Rectal smooth muscle tissue (tissue), 1 donor: ENCODE measurements at regions not wholly inside any gene's neighbourhood (a gene's known extent, or its start where the extent isn't known, plus 50 kb on each side); places are given as distances from the start of the nearest gene placed in this dataset.

ENCODE experiments used
- H3K27ac ChIP-seq: one replicate; pipeline ENCODE4 v1.7.0; 2013; ENCODE audit warnings: low read depth, low read length, inconsistent platforms
- H3K27me3 ChIP-seq: one replicate; pipeline ENCODE4 v1.7.0; 2013; ENCODE audit warnings: low read length; ENCODE audit not compliant: control insufficient read depth, insufficient read depth
- H3K36me3 ChIP-seq: one replicate; pipeline ENCODE4 v1.7.0; 2013; ENCODE audit warnings: low read length; ENCODE audit not compliant: control insufficient read depth, insufficient read depth
- H3K4me1 ChIP-seq: one replicate; pipeline ENCODE4 v1.7.0; 2013; ENCODE audit warnings: low read length; ENCODE audit not compliant: control insufficient read depth, insufficient read depth
- H3K4me3 ChIP-seq: one replicate; pipeline ENCODE4 v1.7.0; 2013; ENCODE audit warnings: low read length
- H3K9ac ChIP-seq: one replicate; pipeline ENCODE4 v1.7.0; 2013; ENCODE audit warnings: low read length

DNA sequence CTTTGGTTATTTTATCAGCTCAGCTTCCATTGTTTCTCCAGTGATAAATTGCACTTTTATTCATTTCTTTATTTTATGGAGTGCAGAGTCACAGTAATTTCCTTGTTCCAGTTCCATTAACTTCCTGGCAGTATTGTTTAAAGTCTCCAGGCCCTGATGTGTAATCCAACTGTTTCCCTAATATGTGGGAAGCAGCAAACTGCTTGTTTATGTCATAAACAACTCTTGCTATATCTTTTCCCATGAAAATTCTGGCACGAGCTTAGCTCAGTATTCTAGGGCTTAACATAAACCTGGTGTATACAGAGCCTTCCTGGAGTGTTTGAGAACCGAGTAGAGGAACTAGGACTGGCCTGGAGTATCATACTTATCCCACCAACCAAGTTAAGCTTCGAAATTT is 83.5 kb upstream of the ARGLU1 start:
- no peaks in the 10 kb centered on the region for H3K36me3 ChIP-seq
- H3K9ac ChIP-seq = no peak overlapping the region
- H3K4me1 ChIP-seq = no peaks in the 10 kb centered on the region
- no peak overlapping the region for H3K4me3 ChIP-seq
- H3K27ac ChIP-seq = no peak overlapping the region
- H3K27me3 ChIP-seq = no peaks in the 10 kb centered on the region

DNA sequence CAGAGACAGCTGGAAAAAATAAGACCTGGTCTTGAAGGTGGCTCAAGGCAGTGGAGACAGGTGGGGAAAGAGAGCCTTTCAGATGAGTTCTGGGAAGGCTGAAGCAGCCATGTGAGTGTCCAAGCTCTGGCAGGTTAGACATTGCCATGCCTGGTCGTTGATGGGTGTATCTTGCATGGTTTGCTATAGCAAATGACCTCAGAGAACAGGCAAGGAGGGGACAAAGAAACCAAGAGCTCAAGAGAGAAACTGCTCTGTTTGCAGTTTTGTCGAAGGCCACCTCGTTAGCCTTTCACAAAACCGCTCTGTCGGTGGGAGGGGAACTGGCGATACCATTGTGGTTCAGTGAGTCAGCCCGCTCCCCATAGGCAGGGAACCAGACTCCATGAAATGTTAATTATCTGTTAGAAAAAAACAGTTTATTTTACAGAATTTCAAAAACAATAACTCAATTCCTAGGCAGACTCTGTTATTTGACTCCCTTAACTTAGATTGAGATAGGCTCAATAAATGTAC is 82.8 kb upstream of the ARGLU1 start:
- Histone ChIP-seq H3K36me3 (no peaks in the 10 kb centered on the region), H3K27ac (no peak overlapping the region), H3K27me3 (no peaks in the 10 kb centered on the region), H3K4me3 (no peak overlapping the region), H3K4me1 (no peaks in the 10 kb centered on the region), H3K9ac (no peak overlapping the region)

DNA sequence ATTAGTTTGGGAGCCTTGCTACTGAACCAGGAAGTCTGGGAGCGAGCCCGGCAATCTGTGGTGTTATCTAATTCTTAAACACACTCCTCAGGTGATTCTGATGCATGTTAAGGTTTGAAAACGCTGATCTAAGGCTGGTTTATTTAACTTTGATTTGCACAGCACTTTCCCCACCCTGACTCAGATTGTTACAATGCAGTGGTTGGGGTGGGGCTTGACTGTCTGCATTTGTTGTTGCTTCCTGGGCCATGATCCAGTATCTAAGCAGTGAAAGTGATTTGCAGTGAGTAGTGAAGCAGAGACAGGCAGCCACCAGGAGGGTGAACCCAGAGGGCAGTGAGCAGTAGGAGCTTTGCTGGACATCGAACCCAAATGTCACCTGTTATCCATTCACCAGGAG is 81.6 kb upstream of the ARGLU1 start:
- no peaks in the 10 kb centered on the region for H3K27me3 ChIP-seq
- H3K27ac ChIP-seq = no peak overlapping the region
- H3K36me3 ChIP-seq = no peaks in the 10 kb centered on the region
- no peak overlapping the region for H3K9ac ChIP-seq
- no peaks in the 10 kb centered on the region for H3K4me1 ChIP-seq
- H3K4me3 ChIP-seq = no peak overlapping the region

DNA sequence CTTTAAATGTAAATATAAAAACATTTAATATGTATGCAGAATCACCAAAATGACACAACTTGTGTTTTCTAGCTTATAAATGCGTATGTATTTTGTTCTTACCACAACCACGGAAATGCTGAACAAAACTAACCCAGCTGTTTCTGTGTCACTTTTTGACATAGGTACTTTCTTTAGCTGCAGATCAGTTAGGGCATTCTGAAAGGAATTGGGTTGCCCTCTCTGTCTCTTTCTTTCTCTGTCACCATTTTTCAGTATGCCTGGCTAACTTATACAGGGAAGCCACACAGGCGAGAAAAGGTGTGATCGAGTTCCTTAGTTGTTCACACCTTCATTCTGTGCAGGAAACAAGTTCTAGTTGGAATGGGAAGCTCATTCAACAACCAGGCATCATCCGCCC is 72.6 kb upstream of the ARGLU1 start:
- Histone ChIP-seq H3K36me3 (no peaks in the 10 kb centered on the region), H3K4me3 (no peak overlapping the region), H3K9ac (no peak overlapping the region), H3K4me1 (no peaks in the 10 kb centered on the region), H3K27me3 (no peaks in the 10 kb centered on the region), H3K27ac (no peak overlapping the region)

DNA sequence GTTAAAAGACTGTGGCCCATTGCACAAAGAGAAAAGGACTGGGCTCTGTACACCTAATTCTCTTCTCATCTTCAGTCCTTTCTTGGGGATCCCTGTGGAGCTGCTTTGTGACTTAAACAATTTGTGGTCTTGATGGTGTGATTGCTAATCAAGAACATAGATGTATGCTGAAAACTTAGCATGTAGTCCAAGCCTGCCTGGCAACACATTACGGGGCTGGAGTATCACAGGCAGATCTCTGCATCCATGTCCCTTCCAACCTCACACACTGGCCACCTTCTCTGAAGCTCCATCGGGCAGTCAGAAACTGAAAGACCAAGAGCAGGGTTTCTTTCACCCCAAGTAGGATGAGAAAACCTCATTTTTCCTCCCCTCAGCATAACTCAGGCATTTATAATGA is 69.6 kb upstream of the ARGLU1 start:
- Histone ChIP-seq H3K27me3 (no peaks in the 10 kb centered on the region), H3K36me3 (no peaks in the 10 kb centered on the region), H3K9ac (no peak overlapping the region), H3K27ac (no peak overlapping the region), H3K4me1 (no peaks in the 10 kb centered on the region), H3K4me3 (no peak overlapping the region)

DNA sequence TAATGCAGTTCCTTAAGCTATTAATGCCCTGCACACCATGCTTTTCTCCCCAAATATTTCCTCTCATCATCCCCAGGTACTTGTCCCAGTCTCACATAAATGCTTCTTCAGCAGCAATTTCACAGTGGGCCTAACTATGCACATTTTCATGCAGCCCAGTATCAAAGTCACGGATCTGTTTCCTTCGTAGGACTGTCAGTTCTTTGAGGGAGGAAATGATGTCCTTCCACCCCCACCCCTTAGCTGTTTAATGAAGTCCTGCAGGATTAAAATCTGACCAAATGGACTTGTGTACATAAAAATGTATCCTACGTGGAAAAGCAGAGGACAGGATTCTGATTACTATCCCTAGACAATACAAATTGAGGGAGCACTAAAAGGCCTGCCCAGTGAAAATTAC is 68.6 kb upstream of the ARGLU1 start:
- H3K27ac ChIP-seq = no peak overlapping the region

DNA sequence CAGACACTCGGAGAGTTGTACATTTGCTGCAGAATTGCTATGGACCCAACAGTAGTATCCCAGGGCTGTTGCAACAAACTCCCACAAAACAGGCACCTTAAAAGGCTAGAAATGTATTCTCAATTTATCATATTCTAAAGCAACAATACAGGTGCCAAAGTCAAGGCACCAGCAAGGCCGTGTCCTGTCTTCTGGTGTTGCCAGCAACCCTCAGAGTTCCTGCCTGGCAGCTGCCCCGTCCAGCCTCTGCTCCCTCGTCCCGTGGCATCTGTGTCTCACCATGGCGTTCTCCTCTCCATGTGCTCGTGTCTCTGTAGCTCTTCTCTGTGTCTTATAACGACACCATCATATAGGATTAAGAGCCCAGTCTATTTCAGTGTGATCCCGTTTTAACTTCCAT is 67.7 kb upstream of the ARGLU1 start:
- Histone ChIP-seq H3K4me3 (no peak overlapping the region), H3K27me3 (no peaks in the 10 kb centered on the region), H3K4me1 (no peaks in the 10 kb centered on the region), H3K9ac (no peak overlapping the region), H3K27ac (no peak overlapping the region), H3K36me3 (no peaks in the 10 kb centered on the region)

More for the DNA sequence above, 68.6 kb upstream of the ARGLU1 start:
- H3K4me1 ChIP-seq = no peaks in the 10 kb centered on the region
- no peaks in the 10 kb centered on the region for H3K36me3 ChIP-seq
- no peaks in the 10 kb centered on the region for H3K27me3 ChIP-seq
- H3K4me3 ChIP-seq = no peak overlapping the region
- no peak overlapping the region for H3K9ac ChIP-seq

DNA sequence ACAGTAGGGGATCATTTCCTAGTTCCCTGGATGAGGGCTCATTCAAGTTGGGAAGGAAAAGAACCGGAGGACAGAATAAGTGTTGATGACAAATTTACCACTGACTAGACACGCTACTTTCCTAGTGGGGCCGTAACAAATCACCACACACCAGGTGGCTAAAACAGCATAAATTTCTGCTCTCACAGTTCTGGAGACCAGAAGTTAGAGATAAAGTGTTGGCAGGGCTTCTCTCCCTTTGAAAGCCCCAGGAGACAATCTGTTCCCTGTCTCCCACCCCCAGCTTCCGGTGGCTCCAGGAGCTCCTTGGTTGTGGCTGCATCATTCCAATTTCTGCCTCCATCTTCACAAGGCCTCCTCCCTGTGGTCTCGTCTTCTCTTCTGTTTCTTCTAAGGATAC is 65.4 kb upstream of the ARGLU1 start:
- Histone ChIP-seq H3K4me3 (no peak overlapping the region), H3K4me1 (no peaks in the 10 kb centered on the region), H3K36me3 (no peaks in the 10 kb centered on the region), H3K27me3 (no peaks in the 10 kb centered on the region), H3K27ac (no peak overlapping the region), H3K9ac (no peak overlapping the region)

DNA sequence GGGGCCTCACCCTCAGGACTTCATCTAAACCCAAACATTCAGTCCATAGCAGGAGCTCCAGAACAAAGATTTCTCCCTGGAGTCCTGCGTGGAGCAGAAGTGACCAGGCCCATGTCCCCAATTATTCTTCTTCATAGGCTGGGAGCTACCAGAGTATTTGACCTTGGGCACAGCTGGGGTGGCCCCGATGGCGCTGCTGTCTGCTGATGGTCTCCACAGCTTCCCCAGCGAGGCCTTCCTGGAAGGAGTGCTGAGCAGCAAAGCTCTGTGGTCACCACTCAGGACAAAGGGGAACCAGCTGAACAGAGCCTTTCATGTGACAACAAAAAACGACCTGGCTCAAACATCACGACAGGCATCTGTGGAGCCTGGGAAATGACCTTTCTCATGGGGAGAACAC is 62.7 kb upstream of the ARGLU1 start:
- no peak overlapping the region for H3K4me3 ChIP-seq
- no peaks in the 10 kb centered on the region for H3K27me3 ChIP-seq
- H3K36me3 ChIP-seq = no peaks in the 10 kb centered on the region
- no peak overlapping the region for H3K9ac ChIP-seq
- no peaks in the 10 kb centered on the region for H3K4me1 ChIP-seq
- H3K27ac ChIP-seq = no peak overlapping the region

DNA sequence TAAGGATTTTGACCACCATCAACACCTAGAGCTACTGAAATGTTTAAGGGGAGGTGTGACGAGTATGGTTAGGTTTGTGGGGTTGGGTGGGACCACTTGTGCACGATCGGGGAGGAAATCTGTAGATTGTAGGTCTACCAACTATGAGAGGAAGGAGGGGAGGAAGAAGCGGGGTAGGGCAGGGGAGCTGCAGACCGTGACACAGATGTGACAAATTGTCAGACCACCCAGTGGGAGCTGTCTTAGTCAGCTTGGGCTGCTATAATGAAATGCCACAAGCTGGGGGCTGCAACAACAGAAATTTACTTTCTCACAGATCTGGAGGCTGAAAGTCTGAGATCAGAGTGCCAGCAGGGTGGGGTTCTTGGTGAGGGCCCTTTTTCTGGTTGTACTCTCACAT is 62.2 kb upstream of the ARGLU1 start:
- Histone ChIP-seq H3K9ac (no peak overlapping the region), H3K27me3 (no peaks in the 10 kb centered on the region), H3K4me1 (no peaks in the 10 kb centered on the region), H3K4me3 (no peak overlapping the region), H3K27ac (no peak overlapping the region), H3K36me3 (no peaks in the 10 kb centered on the region)

DNA sequence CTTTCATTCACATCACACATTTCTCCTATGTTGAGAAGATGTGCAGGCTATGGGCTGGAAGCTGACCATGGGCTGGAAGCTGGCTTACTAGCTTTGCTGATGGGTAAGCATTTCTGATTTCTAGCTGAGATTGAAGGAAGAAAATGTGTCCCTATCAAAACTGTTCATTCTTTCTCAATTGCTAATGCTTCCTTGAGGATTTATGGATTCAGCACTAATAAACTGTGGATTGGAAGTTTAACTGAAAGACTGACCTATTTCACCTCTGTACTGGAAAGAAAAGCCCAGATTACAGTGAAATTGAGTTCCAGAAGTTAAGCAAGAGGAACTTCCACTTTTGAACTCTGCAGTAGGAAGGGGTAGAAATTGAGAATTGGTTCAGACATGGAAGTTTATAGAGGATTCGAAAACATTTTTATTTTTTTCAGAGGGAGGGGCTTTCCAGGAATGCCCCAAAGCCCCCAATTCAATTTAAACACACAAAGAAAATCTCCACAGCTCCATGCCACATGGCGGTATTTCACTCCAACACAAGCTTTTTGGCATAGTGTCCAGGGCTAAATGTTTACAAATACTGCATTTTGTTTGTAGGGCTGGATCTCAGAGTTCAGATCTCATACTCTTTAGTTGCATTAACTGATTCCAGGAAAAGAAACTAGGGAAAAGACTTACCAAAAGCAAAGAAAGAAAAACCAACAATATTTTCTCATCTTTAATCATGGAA is 61.2 kb upstream of the ARGLU1 start:
- no peak overlapping the region for H3K9ac ChIP-seq
- no peaks in the 10 kb centered on the region for H3K4me1 ChIP-seq
- no peaks in the 10 kb centered on the region for H3K27me3 ChIP-seq
- H3K36me3 ChIP-seq = no peaks in the 10 kb centered on the region
- no peak overlapping the region for H3K27ac ChIP-seq
- H3K4me3 ChIP-seq = no peak overlapping the region

DNA sequence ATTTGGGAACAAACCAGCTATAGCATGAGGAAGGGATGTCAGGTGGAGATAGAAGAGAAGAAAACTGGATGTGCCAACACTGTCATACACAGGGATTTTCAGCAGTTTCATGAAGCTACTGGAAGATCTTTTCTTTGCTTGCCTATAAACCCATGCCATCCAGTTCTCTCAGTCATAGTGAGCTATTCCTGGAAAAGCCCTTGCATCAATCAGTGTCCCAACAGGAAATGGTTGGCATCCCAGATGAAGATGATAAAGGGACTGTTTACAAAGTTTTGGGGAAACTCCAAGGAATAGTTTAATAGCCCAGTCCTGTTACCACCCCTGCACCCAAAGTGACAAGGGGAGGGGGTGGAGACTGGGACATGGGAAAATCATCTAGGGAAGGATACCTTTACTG is 58.5 kb upstream of the ARGLU1 start:
- Histone ChIP-seq H3K36me3 (no peaks in the 10 kb centered on the region), H3K9ac (no peak overlapping the region), H3K27ac (no peak overlapping the region), H3K4me1 (no peaks in the 10 kb centered on the region), H3K27me3 (no peaks in the 10 kb centered on the region), H3K4me3 (no peak overlapping the region)

DNA sequence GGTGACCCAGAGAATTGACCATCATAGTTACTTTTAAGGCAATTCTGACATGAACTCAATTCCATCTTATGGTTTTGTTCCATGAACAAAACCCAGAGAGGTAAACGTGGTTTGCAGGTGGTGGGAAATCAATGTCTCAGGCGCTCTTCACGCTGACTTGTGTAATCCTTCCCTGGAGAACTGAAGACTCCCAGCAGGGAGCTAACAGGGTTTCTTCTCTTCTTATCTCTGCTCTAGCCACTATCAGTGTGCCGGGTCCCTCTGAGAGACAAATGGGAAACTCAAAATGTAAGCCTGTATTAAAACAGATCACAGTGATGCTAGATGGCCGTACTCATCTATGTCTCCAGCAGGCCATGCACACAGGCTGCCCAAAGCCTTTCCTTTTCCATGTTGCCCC is 57.6 kb upstream of the ARGLU1 start:
- no peak overlapping the region for H3K27ac ChIP-seq
- no peak overlapping the region for H3K9ac ChIP-seq
- H3K36me3 ChIP-seq = no peaks in the 10 kb centered on the region
- H3K4me1 ChIP-seq = no peaks in the 10 kb centered on the region
- H3K27me3 ChIP-seq = no peaks in the 10 kb centered on the region
- H3K4me3 ChIP-seq = no peak overlapping the region
